ENCODE measurements at regions not wholly inside any gene's neighbourhood (a gene's known extent, or its start where the extent isn't known, plus 50 kb on each side); places are given as distances from the start of the nearest gene placed in this dataset.

- Histone ChIP-seq H3K27me3 (ENCODE audit: insufficient read depth, low read length, poor library complexity, severe bottlenecking) (no peaks in the 10 kb centered on the region), H3K4me1 (ENCODE audit: insufficient read depth, low read length) (peaks cover 13% of the 10 kb centered on the region), H3K36me3 (ENCODE audit: insufficient read depth, low read length) (no peaks in the 10 kb centered on the region), H3K9me3 (ENCODE audit: low read length) (no peaks in the 10 kb centered on the region), H3K27ac (ENCODE audit: low read depth, low read length) (no peak overlapping the region), H3K4me3 (ENCODE audit: low read length) (no peak overlapping the region)
- Mint-ChIP-seq H3K4me1 (peaks cover 16 to 30% (median 27%) of the 10 kb centered on the region in 3 donors), H3K4me3 (no peak overlapping the region), H3K27me3 (peaks cover 7 to 10% of the 10 kb centered on the region in 2 donors), H3K9me3 (no peaks in the 10 kb centered on the region), H3K36me3 (peaks cover 0 to 2% (median 0%) of the 10 kb centered on the region in 3 donors), H3K27ac (no peak overlapping the region)
- no peak for DNase-seq
- ChIA-PET POLR2A (no interaction called here), CTCF (interaction anchor here (1.3 to 2.0 kb wide), 2 partner anchors 23 to 912 kb away, joined by 5 to 7 read pairs; no protein-coding TSS in a partner anchor)
Measured at GRCh38 chr10:113384181-113384580, 168.7 kb upstream of the HABP2 start.

GRCh38 chr10:113385021-113385999 is 167.5 kb upstream of the HABP2 start:
- H3K27me3 Mint-ChIP-seq, result peaks cover 7 to 19% of the 10 kb centered on the region in 2 donors
- Histone ChIP-seq H3K27ac (ENCODE audit: low read depth, low read length) (no peak overlapping the region), H3K4me3 (ENCODE audit: low read length) (no peak overlapping the region), H3K27me3 (ENCODE audit: insufficient read depth, low read length, poor library complexity, severe bottlenecking) (no peaks in the 10 kb centered on the region), H3K36me3 (ENCODE audit: insufficient read depth, low read length) (no peaks in the 10 kb centered on the region), H3K4me1 (ENCODE audit: insufficient read depth, low read length) (peaks cover 13% of the 10 kb centered on the region), H3K9me3 (ENCODE audit: low read length) (no peaks in the 10 kb centered on the region)
- POLR2A ChIA-PET, result no interaction called here
- H3K4me1 Mint-ChIP-seq, result peaks cover 16 to 30% (median 27%) of the 10 kb centered on the region in 3 donors
- H3K27ac Mint-ChIP-seq, result peak overlapping the region in 6 of 8 donors; percentile 11 to 82 (median 61)
- CTCF ChIA-PET, result interaction anchor here (0.6 to 2.0 kb wide), 13 partner anchors 8 to 955 kb away, joined by 3 to 7 read pairs (median 3); no protein-coding TSS in a partner anchor
- no peaks in the 10 kb centered on the region for H3K9me3 Mint-ChIP-seq
- DNase-seq, result peak; percentile 22 to 70 (median 54)
- H3K36me3 Mint-ChIP-seq, result peaks cover 0 to 2% (median 0%) of the 10 kb centered on the region in 3 donors
- peak overlapping the region in 6 of 7 donors; percentile 37 to 82 (median 46) for H3K4me3 Mint-ChIP-seq

GRCh38 chr10:113386005-113386404 is 166.8 kb upstream of the HABP2 start:
- H3K9me3 ChIP-seq (ENCODE audit: low read length), result no peaks in the 10 kb centered on the region
- Mint-ChIP-seq H3K4me1 (peaks cover 16 to 28% (median 27%) of the 10 kb centered on the region in 3 donors), H3K27ac (no peak overlapping the region), H3K27me3 (peaks cover 7 to 21% of the 10 kb centered on the region in 2 donors), H3K36me3 (peaks cover 0 to 2% (median 0%) of the 10 kb centered on the region in 3 donors), H3K9me3 (no peaks in the 10 kb centered on the region), H3K4me3 (no peak overlapping the region)
- H3K4me3 ChIP-seq (ENCODE audit: low read length), result no peak overlapping the region
- no peaks in the 10 kb centered on the region for H3K36me3 ChIP-seq (ENCODE audit: insufficient read depth, low read length)
- ChIA-PET POLR2A (no interaction called here), CTCF (interaction anchor here (0.7 to 2.0 kb wide), 5 partner anchors 9 to 910 kb away, joined by 3 to 7 read pairs (median 5); no protein-coding TSS in a partner anchor)
- DNase-seq, result no peak
- H3K4me1 ChIP-seq (ENCODE audit: insufficient read depth, low read length), result peaks cover 13% of the 10 kb centered on the region
- no peak overlapping the region for H3K27ac ChIP-seq (ENCODE audit: low read depth, low read length)
- no peaks in the 10 kb centered on the region for H3K27me3 ChIP-seq (ENCODE audit: insufficient read depth, low read length, poor library complexity, severe bottlenecking)

GRCh38 chr10:113389969-113390368 is 162.9 kb upstream of the HABP2 start:
- POLR2A ChIA-PET, result no interaction called here
- Histone ChIP-seq H3K9me3 (ENCODE audit: low read length) (no peaks in the 10 kb centered on the region), H3K4me1 (ENCODE audit: insufficient read depth, low read length) (no peaks in the 10 kb centered on the region), H3K4me3 (ENCODE audit: low read length) (no peak overlapping the region), H3K36me3 (ENCODE audit: insufficient read depth, low read length) (no peaks in the 10 kb centered on the region), H3K27me3 (ENCODE audit: insufficient read depth, low read length, poor library complexity, severe bottlenecking) (no peaks in the 10 kb centered on the region), H3K27ac (ENCODE audit: low read depth, low read length) (no peak overlapping the region)
- Mint-ChIP-seq H3K36me3 (no peaks in the 10 kb centered on the region), H3K27me3 (peaks cover 8 to 35% of the 10 kb centered on the region in 2 donors), H3K4me3 (no peak overlapping the region), H3K4me1 (peaks cover 2 to 5% (median 3%) of the 10 kb centered on the region in 3 donors), H3K27ac (no peak overlapping the region), H3K9me3 (no peaks in the 10 kb centered on the region)
- CTCF ChIA-PET, result no interaction called here
- DNase-seq, result no peak

- Histone ChIP-seq H3K36me3 (ENCODE audit: insufficient read depth, low read length) (no peaks in the 10 kb centered on the region), H3K27ac (ENCODE audit: low read depth, low read length) (no peak overlapping the region), H3K27me3 (ENCODE audit: insufficient read depth, low read length, poor library complexity, severe bottlenecking) (no peaks in the 10 kb centered on the region), H3K9me3 (ENCODE audit: low read length) (no peaks in the 10 kb centered on the region), H3K4me1 (ENCODE audit: insufficient read depth, low read length) (no peaks in the 10 kb centered on the region), H3K4me3 (ENCODE audit: low read length) (no peak overlapping the region)
- H3K27ac Mint-ChIP-seq, result no peak overlapping the region
- ChIA-PET POLR2A (no interaction called here), CTCF (interaction anchor here (1.0 kb wide), 1 partner anchor 14 kb away, joined by 3 read pairs; no protein-coding TSS in a partner anchor)
- H3K4me3 Mint-ChIP-seq, result no peak overlapping the region
- no peaks in the 10 kb centered on the region for H3K36me3 Mint-ChIP-seq
- H3K9me3 Mint-ChIP-seq, result no peaks in the 10 kb centered on the region
- no peaks in the 10 kb centered on the region for H3K4me1 Mint-ChIP-seq
- no peak for DNase-seq
- peaks cover 6 to 35% of the 10 kb centered on the region in 2 donors for H3K27me3 Mint-ChIP-seq
Measured at GRCh38 chr10:113390896-113391295, 162.0 kb upstream of the HABP2 start.

GRCh38 chr10:113397047-113397446 is 155.8 kb upstream of the HABP2 start:
- Mint-ChIP-seq H3K27me3 (peaks cover 1 to 23% of the 10 kb centered on the region in 2 donors), H3K27ac (no peak overlapping the region), H3K4me3 (no peak overlapping the region), H3K4me1 (no peaks in the 10 kb centered on the region), H3K36me3 (no peaks in the 10 kb centered on the region), H3K9me3 (no peaks in the 10 kb centered on the region)
- CTCF ChIA-PET, result no interaction called here
- Histone ChIP-seq H3K27me3 (ENCODE audit: insufficient read depth, low read length, poor library complexity, severe bottlenecking) (no peaks in the 10 kb centered on the region), H3K4me1 (ENCODE audit: insufficient read depth, low read length) (no peaks in the 10 kb centered on the region), H3K9me3 (ENCODE audit: low read length) (no peaks in the 10 kb centered on the region), H3K27ac (ENCODE audit: low read depth, low read length) (no peak overlapping the region), H3K4me3 (ENCODE audit: low read length) (no peak overlapping the region), H3K36me3 (ENCODE audit: insufficient read depth, low read length) (no peaks in the 10 kb centered on the region)
- POLR2A ChIA-PET, result no interaction called here
- no peak for DNase-seq

GRCh38 chr10:113399065-113399464 is 153.8 kb upstream of the HABP2 start:
- DNase-seq, result no peak
- Mint-ChIP-seq H3K27ac (no peak overlapping the region), H3K4me1 (no peaks in the 10 kb centered on the region), H3K4me3 (no peak overlapping the region), H3K27me3 (peaks cover 2 to 10% of the 10 kb centered on the region in 2 donors), H3K36me3 (no peaks in the 10 kb centered on the region), H3K9me3 (no peaks in the 10 kb centered on the region)
- Histone ChIP-seq H3K4me1 (ENCODE audit: insufficient read depth, low read length) (no peaks in the 10 kb centered on the region), H3K27ac (ENCODE audit: low read depth, low read length) (no peak overlapping the region), H3K27me3 (ENCODE audit: insufficient read depth, low read length, poor library complexity, severe bottlenecking) (no peaks in the 10 kb centered on the region), H3K36me3 (ENCODE audit: insufficient read depth, low read length) (no peaks in the 10 kb centered on the region), H3K4me3 (ENCODE audit: low read length) (no peak overlapping the region), H3K9me3 (ENCODE audit: low read length) (no peaks in the 10 kb centered on the region)
- ChIA-PET CTCF (no interaction called here), POLR2A (no interaction called here)

GRCh38 chr10:113402602-113403001 is 150.3 kb upstream of the HABP2 start:
- Histone ChIP-seq H3K27me3 (ENCODE audit: insufficient read depth, low read length, poor library complexity, severe bottlenecking) (no peaks in the 10 kb centered on the region), H3K36me3 (ENCODE audit: insufficient read depth, low read length) (no peaks in the 10 kb centered on the region), H3K4me3 (ENCODE audit: low read length) (no peak overlapping the region), H3K4me1 (ENCODE audit: insufficient read depth, low read length) (no peaks in the 10 kb centered on the region), H3K27ac (ENCODE audit: low read depth, low read length) (no peak overlapping the region), H3K9me3 (ENCODE audit: low read length) (no peaks in the 10 kb centered on the region)
- H3K4me3 Mint-ChIP-seq, result no peak overlapping the region
- POLR2A ChIA-PET, result no interaction called here
- no peaks in the 10 kb centered on the region for H3K4me1 Mint-ChIP-seq
- H3K27me3 Mint-ChIP-seq, result peaks cover 3 to 4% of the 10 kb centered on the region in 2 donors
- no peaks in the 10 kb centered on the region for H3K36me3 Mint-ChIP-seq
- DNase-seq, result no peak
- CTCF ChIA-PET, result no interaction called here
- H3K27ac Mint-ChIP-seq, result peak overlapping the region in 1 of 8 donors; percentile 51
- H3K9me3 Mint-ChIP-seq, result no peaks in the 10 kb centered on the region
